ENCODE measurements at regions not wholly inside any gene's neighbourhood (a gene's known extent, or its start where the extent isn't known, plus 50 kb on each side); places are given as distances from the start of the nearest gene placed in this dataset.

- no peak overlapping the region for H3K4me3 Mint-ChIP-seq (ENCODE audit: unreplicated experiment)
- TF ChIP-seq CTCF (IDR thresholded peaks at IDR 0.05; ENCODE audit: unreplicated experiment): no peak
- H3K27ac Mint-ChIP-seq (ENCODE audit: unreplicated experiment): no peak overlapping the region
- no peaks in the 10 kb centered on the region for H3K27me3 Mint-ChIP-seq (ENCODE audit: unreplicated experiment)
- no peaks in the 10 kb centered on the region for H3K36me3 Mint-ChIP-seq (ENCODE audit: low read depth, unreplicated experiment)
- peaks cover 8% of the 10 kb centered on the region for H3K9me3 Mint-ChIP-seq (ENCODE audit: unreplicated experiment)
- H3K4me1 Mint-ChIP-seq (ENCODE audit: unreplicated experiment): no peaks in the 10 kb centered on the region
- DNase-seq (ENCODE audit: low spot score): no peak
These were observed 443.4 kb upstream of the SEMA6D start for GRCh38 chr15:47273864-47274263.

GRCh38 chr15:47283246-47283645 lies 434.1 kb upstream of the SEMA6D start:
- H3K27me3 Mint-ChIP-seq (ENCODE audit: unreplicated experiment): no peaks in the 10 kb centered on the region
- no peak overlapping the region for H3K4me3 Mint-ChIP-seq (ENCODE audit: unreplicated experiment)
- no peak for DNase-seq (ENCODE audit: low spot score)
- no peak overlapping the region for H3K27ac Mint-ChIP-seq (ENCODE audit: unreplicated experiment)
- no peaks in the 10 kb centered on the region for H3K36me3 Mint-ChIP-seq (ENCODE audit: low read depth, unreplicated experiment)
- TF ChIP-seq CTCF (IDR thresholded peaks at IDR 0.05; ENCODE audit: unreplicated experiment): no peak
- no peaks in the 10 kb centered on the region for H3K4me1 Mint-ChIP-seq (ENCODE audit: unreplicated experiment)
- no peaks in the 10 kb centered on the region for H3K9me3 Mint-ChIP-seq (ENCODE audit: unreplicated experiment)

DNA sequence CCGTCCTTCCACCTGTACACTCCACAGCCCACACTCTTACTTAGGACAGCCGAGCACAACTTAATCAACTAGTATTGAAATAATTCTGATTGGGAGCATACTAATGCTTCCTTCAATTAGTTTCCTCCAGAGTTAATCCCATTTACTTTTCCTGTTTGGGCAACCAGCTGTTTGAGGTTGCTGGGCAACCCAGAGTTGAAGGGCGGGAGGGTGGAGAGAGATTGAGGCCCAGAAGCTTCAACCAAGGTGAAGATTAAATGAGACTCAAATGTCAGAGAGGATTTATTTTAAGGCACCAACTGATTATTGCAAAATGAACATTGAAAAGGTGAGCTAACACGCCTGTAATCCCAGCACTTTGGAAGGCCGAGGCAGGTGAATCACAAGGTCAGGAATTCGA lies 428.5 kb upstream of the SEMA6D start:
- Mint-ChIP-seq H3K4me3 (ENCODE audit: unreplicated experiment) (no peak overlapping the region), H3K27me3 (ENCODE audit: unreplicated experiment) (no peaks in the 10 kb centered on the region), H3K9me3 (ENCODE audit: unreplicated experiment) (no peaks in the 10 kb centered on the region), H3K4me1 (ENCODE audit: unreplicated experiment) (no peaks in the 10 kb centered on the region), H3K27ac (ENCODE audit: unreplicated experiment) (no peak overlapping the region), H3K36me3 (ENCODE audit: low read depth, unreplicated experiment) (no peaks in the 10 kb centered on the region)
- DNase-seq (ENCODE audit: low spot score): no peak
- no peak for TF ChIP-seq CTCF (IDR thresholded peaks at IDR 0.05; ENCODE audit: unreplicated experiment)

DNA sequence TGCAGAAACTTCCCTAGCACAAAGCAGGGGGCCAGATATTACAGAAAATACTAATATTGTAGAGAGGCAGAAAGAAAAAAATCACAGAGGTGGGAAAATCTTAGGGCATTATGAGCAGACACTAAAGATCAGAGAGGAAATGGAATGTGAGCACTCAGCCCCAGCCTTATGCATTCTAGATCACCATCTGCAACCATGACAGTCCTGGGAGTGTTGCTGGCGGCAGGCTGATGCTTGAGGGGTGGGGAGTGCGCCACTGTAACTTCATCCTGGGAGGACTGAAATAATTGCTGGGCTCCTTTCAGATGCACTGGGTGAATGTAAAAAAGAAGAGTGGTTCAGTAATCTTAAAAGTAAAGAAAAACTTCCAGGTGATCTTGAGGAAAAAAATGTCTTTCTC lies 427.6 kb upstream of the SEMA6D start:
- DNase-seq (ENCODE audit: low spot score): no peak
- Mint-ChIP-seq H3K4me1 (ENCODE audit: unreplicated experiment) (no peaks in the 10 kb centered on the region), H3K27ac (ENCODE audit: unreplicated experiment) (no peak overlapping the region), H3K27me3 (ENCODE audit: unreplicated experiment) (no peaks in the 10 kb centered on the region), H3K36me3 (ENCODE audit: low read depth, unreplicated experiment) (no peaks in the 10 kb centered on the region), H3K4me3 (ENCODE audit: unreplicated experiment) (no peak overlapping the region), H3K9me3 (ENCODE audit: unreplicated experiment) (no peaks in the 10 kb centered on the region)
- TF ChIP-seq CTCF (IDR thresholded peaks at IDR 0.05; ENCODE audit: unreplicated experiment): no peak

- no peak for TF ChIP-seq CTCF (IDR thresholded peaks at IDR 0.05; ENCODE audit: unreplicated experiment)
- H3K27me3 Mint-ChIP-seq (ENCODE audit: unreplicated experiment): no peaks in the 10 kb centered on the region
These were observed 425.5 kb upstream of the SEMA6D start for GRCh38 chr15:47291767-47292166.

More at GRCh38 chr15:47291767-47292166, 425.5 kb upstream of the SEMA6D start:
- Mint-ChIP-seq H3K27ac (ENCODE audit: unreplicated experiment) (no peak overlapping the region), H3K4me3 (ENCODE audit: unreplicated experiment) (no peak overlapping the region), H3K4me1 (ENCODE audit: unreplicated experiment) (no peaks in the 10 kb centered on the region), H3K9me3 (ENCODE audit: unreplicated experiment) (no peaks in the 10 kb centered on the region), H3K36me3 (ENCODE audit: low read depth, unreplicated experiment) (no peaks in the 10 kb centered on the region)
- DNase-seq (ENCODE audit: low spot score): no peak

Measured in endothelial cell (in vitro differentiated cells).